GM12891 (cell line): ENCODE measurements at regions not wholly inside any gene's neighbourhood (a gene's known extent, or its start where the extent isn't known, plus 50 kb on each side); places are given as distances from the start of the nearest gene placed in this dataset.

Source experiments
- POLR2A ChIP-seq: IDR thresholded peaks from 2 replicates; pipeline ENCODE4 v1.6.1; 2011; ENCODE audit warnings: low read depth, low read length, control low read depth
- POLR2AphosphoS5 ChIP-seq: IDR thresholded peaks from 2 replicates; pipeline ENCODE4 v1.6.1; 2011; ENCODE audit warnings: low read depth, low read length, control low read depth

- TF ChIP-seq POLR2A, result no peak
- no peak for TF ChIP-seq POLR2AphosphoS5
Measured at GRCh38 chr12:124211753-124212152, 83.1 kb upstream of the RFLNA start.
